ENCODE measurements at regions not wholly inside any gene's neighbourhood (a gene's known extent, or its start where the extent isn't known, plus 50 kb on each side); places are given as distances from the start of the nearest gene placed in this dataset.

- no peak overlapping the region for H3K4me3 ChIP-seq (ENCODE audit: low read depth, low read length)
- no peak for DNase-seq (ENCODE audit: low read depth)
- H3K27me3 ChIP-seq (ENCODE audit: control insufficient read depth, insufficient read depth, low read length), result no peaks in the 10 kb centered on the region
- no peaks in the 10 kb centered on the region for H3K36me3 ChIP-seq (ENCODE audit: control insufficient read depth, insufficient read depth, low read length)
- no peak for TF ChIP-seq CTCF (IDR thresholded peaks at IDR 0.05; ENCODE audit: insufficient read depth, low read length, poor library complexity, severe bottlenecking)
Observed at GRCh38 chr10:109689785-109690184, 233.5 kb downstream of the XPNPEP1 start.

- DNase-seq (ENCODE audit: low read depth), result no peak
- Histone ChIP-seq H3K27me3 (ENCODE audit: control insufficient read depth, insufficient read depth, low read length) (no peaks in the 10 kb centered on the region), H3K36me3 (ENCODE audit: control insufficient read depth, insufficient read depth, low read length) (no peaks in the 10 kb centered on the region), H3K4me3 (ENCODE audit: low read depth, low read length) (no peak overlapping the region)
- no peak for TF ChIP-seq CTCF (IDR thresholded peaks at IDR 0.05; ENCODE audit: insufficient read depth, low read length, poor library complexity, severe bottlenecking)
Observed at GRCh38 chr10:109679478-109679877, 243.8 kb downstream of the XPNPEP1 start.

- no peak for TF ChIP-seq CTCF (IDR thresholded peaks at IDR 0.05; ENCODE audit: insufficient read depth, low read length, poor library complexity, severe bottlenecking)
- no peak overlapping the region for H3K4me3 ChIP-seq (ENCODE audit: low read depth, low read length)
- no peaks in the 10 kb centered on the region for H3K36me3 ChIP-seq (ENCODE audit: control insufficient read depth, insufficient read depth, low read length)
- no peaks in the 10 kb centered on the region for H3K27me3 ChIP-seq (ENCODE audit: control insufficient read depth, insufficient read depth, low read length)
- DNase-seq (ENCODE audit: low read depth), result no peak
Observed at GRCh38 chr10:109678857-109679256, 244.5 kb downstream of the XPNPEP1 start.

GRCh38 chr10:109676703-109677102, 246.6 kb downstream of the XPNPEP1 start:
- no peaks in the 10 kb centered on the region for H3K36me3 ChIP-seq (ENCODE audit: control insufficient read depth, insufficient read depth, low read length)
- peak; percentile 19 for DNase-seq (ENCODE audit: low read depth)
- no peak overlapping the region for H3K4me3 ChIP-seq (ENCODE audit: low read depth, low read length)
- no peaks in the 10 kb centered on the region for H3K27me3 ChIP-seq (ENCODE audit: control insufficient read depth, insufficient read depth, low read length)
- TF ChIP-seq CTCF (IDR thresholded peaks at IDR 0.05; ENCODE audit: insufficient read depth, low read length, poor library complexity, severe bottlenecking), result no peak

- TF ChIP-seq CTCF (IDR thresholded peaks at IDR 0.05; ENCODE audit: insufficient read depth, low read length, poor library complexity, severe bottlenecking), result no peak
- Histone ChIP-seq H3K27me3 (ENCODE audit: control insufficient read depth, insufficient read depth, low read length) (no peaks in the 10 kb centered on the region), H3K36me3 (ENCODE audit: control insufficient read depth, insufficient read depth, low read length) (no peaks in the 10 kb centered on the region), H3K4me3 (ENCODE audit: low read depth, low read length) (no peak overlapping the region)
- DNase-seq (ENCODE audit: low read depth), result no peak
Observed at GRCh38 chr10:109668703-109669102, 254.6 kb downstream of the XPNPEP1 start.

- H3K4me3 ChIP-seq (ENCODE audit: low read depth, low read length), result no peak overlapping the region
- TF ChIP-seq CTCF (IDR thresholded peaks at IDR 0.05; ENCODE audit: insufficient read depth, low read length, poor library complexity, severe bottlenecking), result no peak
- no peak for DNase-seq (ENCODE audit: low read depth)
- no peaks in the 10 kb centered on the region for H3K27me3 ChIP-seq (ENCODE audit: control insufficient read depth, insufficient read depth, low read length)
- H3K36me3 ChIP-seq (ENCODE audit: control insufficient read depth, insufficient read depth, low read length), result no peaks in the 10 kb centered on the region
Observed at GRCh38 chr10:109668154-109668665, 255.1 kb downstream of the XPNPEP1 start.
